ENCODE measurements at regions not wholly inside any gene's neighbourhood (a gene's known extent, or its start where the extent isn't known, plus 50 kb on each side); places are given as distances from the start of the nearest gene placed in this dataset.

GRCh38 chr10:128599538-128599937 lies 473.3 kb upstream of the MKI67 start:
- TF ChIP-seq ZBTB26 (CRISPR knock-in tag; IDR thresholded peaks at IDR 0.05; ENCODE audit: borderline replicate concordance): no peak
- TF ChIP-seq ZNF318 (CRISPR knock-in tag; IDR thresholded peaks at IDR 0.05): no peak
- no peak for TF ChIP-seq ATRX (CRISPR knock-in tag; IDR thresholded peaks at IDR 0.05; ENCODE audit: borderline replicate concordance)
- no peak for TF ChIP-seq KLF12 (CRISPR knock-in tag; IDR thresholded peaks at IDR 0.05; ENCODE audit: borderline replicate concordance)
- TF ChIP-seq MED8 (CRISPR knock-in tag; IDR thresholded peaks at IDR 0.05; ENCODE audit: insufficient replicate concordance): no peak
- no peak for TF ChIP-seq ZNF354B (CRISPR knock-in tag; IDR thresholded peaks at IDR 0.05)
- no peak for TF ChIP-seq GLI4 (CRISPR knock-in tag; IDR thresholded peaks at IDR 0.05; ENCODE audit: borderline replicate concordance)
- TF ChIP-seq TBX3 (IDR thresholded peaks at IDR 0.05; ENCODE audit: borderline replicate concordance): no peak
- Histone ChIP-seq H3K4me1 (ENCODE audit: insufficient read depth, low read length) (no peaks in the 10 kb centered on the region), H3K27ac (ENCODE audit: extremely low read length, insufficient read depth, low read length) (no peak overlapping the region), H3K27me3 (ENCODE audit: control insufficient read depth in 1 of 2, insufficient read depth in 2 of 2, low read length in 2 of 2) (no peaks in the 10 kb centered on the region; a peak in 1 of 5 replicates), H3K4me2 (ENCODE audit: low read depth, low read length) (no peak overlapping the region), H3K36me3 (replicated peaks in 1 of 2; ENCODE audit: control insufficient read depth in 1 of 2, insufficient read depth in 2 of 2, low read length in 2 of 2) (no peaks in the 10 kb centered on the region), H3K79me2 (ENCODE audit: insufficient read depth, low read length) (no peaks in the 10 kb centered on the region), H3K9ac (ENCODE audit: insufficient read depth, low read depth, low read length) (no peak overlapping the region), H3K4me3 (replicated peaks in 1 of 3; ENCODE audit: insufficient read depth in 1 of 3, low read depth in 2 of 3, low read length in 3 of 3) (no peak overlapping the region), H2AFZ (ENCODE audit: low read length) (no peak overlapping the region), H4K20me1 (ENCODE audit: insufficient read depth, low read length) (no peaks in the 10 kb centered on the region), H3K9me3 (ENCODE audit: low read length) (no peaks in the 10 kb centered on the region)
- no TSS peak for BruUV-seq (replicated peaks)
- intact Hi-C loops (cut with micrococcal nuclease; ENCODE audit: unreplicated experiment): no loop called here
- DNase-seq (ENCODE audit: low spot score) (no peak), FAIRE-seq (no peak), ATAC-seq (no peak)
- in situ Hi-C loops (cut with HindIII; ENCODE audit: extremely low pct_ligation_motif_present, low pct_unique_long_range_greater_than_20kb): no loop called here
- ChIA-PET CTCF (ENCODE audit: low intra/inter-chr PET ratio, low total read pairs) (no interaction called here), POLR2A (no interaction called here)
- WGBS (ENCODE audit: low lambda C conversion rate): 4% methylated on average over 4 of the region's 4 CpGs

All from HepG2 (cell line).